ENCODE measurements at regions not wholly inside any gene's neighbourhood (a gene's known extent, or its start where the extent isn't known, plus 50 kb on each side); places are given as distances from the start of the nearest gene placed in this dataset.

DNA sequence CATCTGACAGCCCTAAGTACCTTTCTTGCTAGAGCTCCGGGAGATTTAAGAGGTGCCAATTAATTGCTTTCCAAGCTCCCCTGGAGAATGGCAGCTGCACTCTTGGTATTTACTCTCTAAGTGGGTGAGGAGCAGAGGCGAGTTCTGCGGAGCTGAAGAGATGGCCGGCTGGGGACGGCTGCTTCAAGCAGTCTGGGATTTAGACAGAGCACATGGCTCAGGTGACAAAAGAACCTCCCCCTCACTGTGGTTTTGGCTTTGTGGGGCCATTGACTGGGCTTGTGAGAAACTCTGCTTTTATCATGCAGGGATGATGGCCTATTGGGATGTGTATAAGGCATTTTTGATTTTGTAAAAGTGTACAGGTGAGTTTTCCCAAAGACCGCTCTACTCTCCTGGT lies 239.3 kb upstream of the EEF2KMT start:
- TF ChIP-seq CTCF (conservative IDR thresholded peaks at IDR 0.05; ENCODE audit: low read length) (no peak), EZH2phosphoT487 (IDR thresholded peaks at IDR 0.05; ENCODE audit: borderline replicate concordance, low read depth, low read length) (no peak)
